Smooth muscle cell (in vitro differentiated cells): ENCODE measurements at regions not wholly inside any gene's neighbourhood (a gene's known extent, or its start where the extent isn't known, plus 50 kb on each side); places are given as distances from the start of the nearest gene placed in this dataset.

Experiments used
- DNase-seq: peaks from one replicate; lab custom pipeline; 2025; ENCODE audit not compliant: unreplicated experiment; lab: John Stamatoyannopoulos, UW
- H2AFZ ChIP-seq: fragments of 200-600 bp; sonication (generic); 2 replicates; pipeline ENCODE4 v1.6.0; 2016; ENCODE audit warnings: antibody characterized with exemption, low read depth, mild to moderate bottlenecking
- H3F3A ChIP-seq: fragments of 200-600 bp; sonication (generic); 2 replicates; pipeline ENCODE4 v1.6.0; 2017; ENCODE audit warnings: antibody characterized with exemption, low read depth
- H3K27ac ChIP-seq: fragments of 200-600 bp; sonication (generic); 2 replicates; pipeline ENCODE4 v1.5.1; 2016; ENCODE audit warnings: low read depth, mild to moderate bottlenecking
- H3K27me3 ChIP-seq: fragments of 200-600 bp; sonication (generic); 2 replicates; pipeline ENCODE4 v1.6.1; 2016; ENCODE audit warnings: low read depth, mild to moderate bottlenecking
- H3K36me3 ChIP-seq: fragments of 200-600 bp; sonication (generic); 2 replicates; pipeline ENCODE4 v1.5.1; 2016; ENCODE audit warnings: low read depth
- H3K4me1 ChIP-seq: fragments of 200-600 bp; sonication (generic); 2 replicates; pipeline ENCODE4 v1.5.1; 2016; ENCODE audit warnings: low read depth
- H3K4me2 ChIP-seq: fragments of 200-600 bp; sonication (generic); 2 replicates; pipeline ENCODE4 v1.6.0; 2016; ENCODE audit warnings: mild to moderate bottlenecking
- H3K4me3 ChIP-seq: fragments of 200-600 bp; sonication (generic); 2 replicates; pipeline ENCODE4 v1.5.1; 2016; ENCODE audit warnings: mild to moderate bottlenecking
- H3K79me2 ChIP-seq: fragments of 200-600 bp; sonication (generic); 2 replicates; pipeline ENCODE4 v1.6.0; 2016; ENCODE audit warnings: low read depth, mild to moderate bottlenecking
- H3K9ac ChIP-seq: fragments of 200-600 bp; sonication (generic); 2 replicates; pipeline ENCODE4 v1.6.0; 2016; ENCODE audit warnings: low read depth
- H3K9me3 ChIP-seq: fragments of 200-600 bp; sonication (generic); replicated peaks from 2 replicates; pipeline ENCODE4 v1.5.1; 2016; ENCODE audit warnings: low read depth
- H4K20me1 ChIP-seq: fragments of 200-600 bp; sonication (generic); 2 replicates; pipeline ENCODE4 v1.6.0; 2016; ENCODE audit warnings: low read depth
- WGBS: methylation state at CpG from one replicate; pipeline ENCODE4 v1.1.7; 2016; ENCODE audit warnings: low lambda C conversion rate; 5-methylcytosine and 5-hydroxymethylcytosine counted together
- TF ChIP-seq, protein P1 (sequence below): fragments of 200-600 bp; sonication (generic); IDR thresholded peaks from 2 replicates; pipeline ENCODE4 v1.5.1; 2017; ENCODE audit warnings: borderline replicate concordance, mild to moderate bottlenecking, antibody characterized with exemption; ENCODE audit not compliant: insufficient read depth, poor library complexity, severe bottlenecking

- Histone ChIP-seq H3K36me3 (no peaks in the 10 kb centered on the region), H3K27ac (no peak overlapping the region), H3K79me2 (no peaks in the 10 kb centered on the region), H3F3A (no peaks in the 10 kb centered on the region), H4K20me1 (no peaks in the 10 kb centered on the region), H2AFZ (no peak overlapping the region), H3K4me2 (no peak overlapping the region), H3K27me3 (peaks cover 13% of the 10 kb centered on the region), H3K4me1 (no peaks in the 10 kb centered on the region), H3K9me3 (no peaks in the 10 kb centered on the region), H3K9ac (no peak overlapping the region), H3K4me3 (no peak overlapping the region)
- WGBS = 72% methylated on average over 3 of the region's 3 CpGs
- DNase-seq = no peak
- TF ChIP-seq, protein P1, sequence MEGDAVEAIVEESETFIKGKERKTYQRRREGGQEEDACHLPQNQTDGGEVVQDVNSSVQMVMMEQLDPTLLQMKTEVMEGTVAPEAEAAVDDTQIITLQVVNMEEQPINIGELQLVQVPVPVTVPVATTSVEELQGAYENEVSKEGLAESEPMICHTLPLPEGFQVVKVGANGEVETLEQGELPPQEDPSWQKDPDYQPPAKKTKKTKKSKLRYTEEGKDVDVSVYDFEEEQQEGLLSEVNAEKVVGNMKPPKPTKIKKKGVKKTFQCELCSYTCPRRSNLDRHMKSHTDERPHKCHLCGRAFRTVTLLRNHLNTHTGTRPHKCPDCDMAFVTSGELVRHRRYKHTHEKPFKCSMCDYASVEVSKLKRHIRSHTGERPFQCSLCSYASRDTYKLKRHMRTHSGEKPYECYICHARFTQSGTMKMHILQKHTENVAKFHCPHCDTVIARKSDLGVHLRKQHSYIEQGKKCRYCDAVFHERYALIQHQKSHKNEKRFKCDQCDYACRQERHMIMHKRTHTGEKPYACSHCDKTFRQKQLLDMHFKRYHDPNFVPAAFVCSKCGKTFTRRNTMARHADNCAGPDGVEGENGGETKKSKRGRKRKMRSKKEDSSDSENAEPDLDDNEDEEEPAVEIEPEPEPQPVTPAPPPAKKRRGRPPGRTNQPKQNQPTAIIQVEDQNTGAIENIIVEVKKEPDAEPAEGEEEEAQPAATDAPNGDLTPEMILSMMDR = no peak
These were observed 284.0 kb downstream of the DRD1 start for GRCh38 chr5:175159956-175160355.

DNA sequence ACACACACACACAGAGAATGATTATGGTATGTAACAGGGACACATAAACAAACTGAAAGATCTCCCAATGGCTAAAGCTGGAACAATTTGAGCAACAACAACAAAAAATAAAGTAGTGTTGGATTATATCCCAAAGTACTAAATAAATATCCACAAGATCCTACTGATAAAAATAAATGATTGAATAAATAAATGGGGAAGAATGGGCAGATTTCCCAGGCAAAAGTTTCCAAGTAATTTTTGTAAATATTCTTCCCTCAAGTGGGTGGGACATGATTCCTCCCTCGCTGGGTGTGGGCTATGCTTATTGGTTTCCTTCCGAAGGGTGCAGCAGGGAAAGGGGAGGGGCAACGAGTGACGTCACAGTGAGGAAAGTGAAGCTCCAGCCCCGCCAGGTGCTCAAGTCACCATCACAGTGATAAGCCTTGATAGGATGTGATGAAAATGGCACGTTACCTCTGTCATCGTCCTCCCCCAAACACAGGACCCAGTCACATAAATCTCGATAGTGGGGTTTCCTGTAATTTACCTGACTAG is 295.3 kb downstream of the DRD1 start:
- Histone ChIP-seq H3K4me2 (no peak overlapping the region), H3K36me3 (no peaks in the 10 kb centered on the region), H3K79me2 (no peaks in the 10 kb centered on the region), H3K27ac (no peak overlapping the region), H3K9me3 (no peaks in the 10 kb centered on the region), H3K4me3 (no peak overlapping the region), H3K27me3 (no peaks in the 10 kb centered on the region), H3K4me1 (no peaks in the 10 kb centered on the region), H3F3A (no peaks in the 10 kb centered on the region), H4K20me1 (no peaks in the 10 kb centered on the region), H3K9ac (no peak overlapping the region), H2AFZ (no peak overlapping the region)
- WGBS = 93% methylated on average over 8 of the region's 8 CpGs
- DNase-seq = no peak
- TF ChIP-seq, protein P1 = no peak

DNA sequence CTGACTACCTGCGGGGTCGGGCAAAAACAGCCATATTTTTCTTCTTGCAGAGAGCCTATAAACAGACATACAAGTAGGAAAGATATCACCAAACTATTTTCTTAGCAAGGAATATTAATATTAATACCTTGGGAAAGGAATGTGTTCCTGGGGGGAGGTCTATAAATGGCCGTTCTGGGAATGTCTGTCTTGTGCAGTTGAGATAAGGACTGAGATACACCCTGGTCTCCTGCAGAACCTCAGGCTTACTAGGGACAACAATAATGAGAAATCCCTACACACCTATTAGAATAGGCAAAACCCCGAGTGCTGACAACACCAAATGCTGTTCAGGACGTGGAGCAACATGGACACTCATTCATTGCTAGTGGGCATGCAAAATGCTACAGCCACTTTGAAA is 297.2 kb downstream of the DRD1 start:
- H2AFZ ChIP-seq = no peak overlapping the region
- WGBS = 87% methylated on average over 5 of the region's 5 CpGs
- TF ChIP-seq, protein P1 = no peak

GRCh38 chr5:175141421-175141820 is 302.6 kb downstream of the DRD1 start:
- WGBS = 83% methylated on average over 1 of the region's 1 CpG
- TF ChIP-seq, protein P1 = no peak
- H2AFZ ChIP-seq = no peak overlapping the region
- no peaks in the 10 kb centered on the region for H3K9me3 ChIP-seq
- no peaks in the 10 kb centered on the region for H3F3A ChIP-seq
- no peak overlapping the region for H3K4me2 ChIP-seq
- no peak for DNase-seq
- H3K27ac ChIP-seq = no peak overlapping the region
- H3K36me3 ChIP-seq = no peaks in the 10 kb centered on the region
- no peaks in the 10 kb centered on the region for H3K79me2 ChIP-seq
- no peaks in the 10 kb centered on the region for H4K20me1 ChIP-seq
- H3K9ac ChIP-seq = no peak overlapping the region
- no peaks in the 10 kb centered on the region for H3K27me3 ChIP-seq
- no peak overlapping the region for H3K4me3 ChIP-seq
- H3K4me1 ChIP-seq = no peaks in the 10 kb centered on the region

More for the DNA sequence above, 297.2 kb downstream of the DRD1 start:
- H3K4me1 ChIP-seq = no peaks in the 10 kb centered on the region
- no peak overlapping the region for H3K27ac ChIP-seq
- H3K27me3 ChIP-seq = no peaks in the 10 kb centered on the region
- no peaks in the 10 kb centered on the region for H3K9me3 ChIP-seq
- no peaks in the 10 kb centered on the region for H3K79me2 ChIP-seq
- H3K4me3 ChIP-seq = no peak overlapping the region
- no peak overlapping the region for H3K9ac ChIP-seq
- H3K36me3 ChIP-seq = no peaks in the 10 kb centered on the region
- no peaks in the 10 kb centered on the region for H4K20me1 ChIP-seq
- no peak for DNase-seq
- H3F3A ChIP-seq = no peaks in the 10 kb centered on the region
- H3K4me2 ChIP-seq = no peak overlapping the region
